PC-3 (cell line): ENCODE measurements at regions not wholly inside any gene's neighbourhood (a gene's known extent, or its start where the extent isn't known, plus 50 kb on each side); places are given as distances from the start of the nearest gene placed in this dataset.
"Not testable (repeated sequence)": the region's sequence is repeated elsewhere in the genome, so short reads cannot be mapped to it uniquely, and the experiment has no call there.

Source experiments
- EZH2 ChIP-seq: fragments of 300-600 bp; sonication (generic); IDR thresholded peaks from one replicate; pipeline ENCODE4 v1.6.1; 2017; ENCODE audit warnings: antibody characterized with exemption, mild to moderate bottlenecking, low read length; ENCODE audit not compliant: unreplicated experiment
- TF ChIP-seq, protein P1 (sequence below): fragments of 300-600 bp; sonication (generic); conservative IDR thresholded peaks from 2 replicates; pipeline ENCODE4 v1.5.1; 2017; ENCODE audit warnings: antibody characterized with exemption, low read depth, mild to moderate bottlenecking, low read length

DNA sequence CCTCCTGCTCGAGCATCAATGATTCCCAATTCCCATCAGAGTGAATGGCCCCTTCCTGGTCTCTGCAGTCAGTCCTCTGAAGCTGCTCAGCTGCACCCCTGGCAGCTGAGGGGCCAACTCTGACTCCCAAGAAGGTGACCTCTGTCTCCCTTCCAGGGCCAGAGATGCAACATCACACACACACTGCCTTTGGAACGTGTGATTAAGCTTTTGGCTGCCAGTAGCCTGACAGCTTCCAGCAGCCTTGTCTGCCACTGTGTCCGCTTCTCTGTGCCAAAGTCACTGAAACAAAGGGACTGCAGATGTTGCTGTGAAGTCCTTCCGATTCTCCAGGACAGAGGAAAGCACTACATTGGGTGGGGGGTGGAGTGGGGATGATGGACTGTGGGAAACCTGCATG, 254.1 kb downstream of the CEP170 start:
- TF ChIP-seq, protein P1, sequence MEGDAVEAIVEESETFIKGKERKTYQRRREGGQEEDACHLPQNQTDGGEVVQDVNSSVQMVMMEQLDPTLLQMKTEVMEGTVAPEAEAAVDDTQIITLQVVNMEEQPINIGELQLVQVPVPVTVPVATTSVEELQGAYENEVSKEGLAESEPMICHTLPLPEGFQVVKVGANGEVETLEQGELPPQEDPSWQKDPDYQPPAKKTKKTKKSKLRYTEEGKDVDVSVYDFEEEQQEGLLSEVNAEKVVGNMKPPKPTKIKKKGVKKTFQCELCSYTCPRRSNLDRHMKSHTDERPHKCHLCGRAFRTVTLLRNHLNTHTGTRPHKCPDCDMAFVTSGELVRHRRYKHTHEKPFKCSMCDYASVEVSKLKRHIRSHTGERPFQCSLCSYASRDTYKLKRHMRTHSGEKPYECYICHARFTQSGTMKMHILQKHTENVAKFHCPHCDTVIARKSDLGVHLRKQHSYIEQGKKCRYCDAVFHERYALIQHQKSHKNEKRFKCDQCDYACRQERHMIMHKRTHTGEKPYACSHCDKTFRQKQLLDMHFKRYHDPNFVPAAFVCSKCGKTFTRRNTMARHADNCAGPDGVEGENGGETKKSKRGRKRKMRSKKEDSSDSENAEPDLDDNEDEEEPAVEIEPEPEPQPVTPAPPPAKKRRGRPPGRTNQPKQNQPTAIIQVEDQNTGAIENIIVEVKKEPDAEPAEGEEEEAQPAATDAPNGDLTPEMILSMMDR = not testable (repeated sequence)
- not testable (repeated sequence) for TF ChIP-seq EZH2
